ENCODE measurements at regions not wholly inside any gene's neighbourhood (a gene's known extent, or its start where the extent isn't known, plus 50 kb on each side); places are given as distances from the start of the nearest gene placed in this dataset.
"Not testable (repeated sequence)": the region's sequence is repeated elsewhere in the genome, so short reads cannot be mapped to it uniquely, and the experiment has no call there.

DNA sequence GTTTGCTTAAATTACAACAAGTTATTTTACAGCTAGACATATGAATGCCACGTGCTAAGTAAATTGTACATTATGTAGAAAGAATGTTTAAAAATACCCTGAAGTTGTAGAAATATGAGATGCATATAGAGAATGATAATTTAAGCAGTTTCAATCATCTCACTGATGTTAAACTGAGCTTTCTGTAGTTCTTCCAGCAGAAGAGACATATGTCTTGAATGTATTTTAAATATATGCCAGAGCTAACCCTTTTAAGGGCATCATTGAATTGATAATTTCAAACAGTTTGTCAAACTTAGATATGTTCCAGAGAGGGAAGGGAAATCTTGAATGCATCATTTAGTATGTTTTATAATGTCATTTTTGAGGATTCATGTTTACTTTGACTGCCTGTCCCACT, 255.2 kb downstream of the MDFIC start:
- Histone ChIP-seq H3K4me1 (ENCODE audit: control insufficient read depth, low read length) (no peaks in the 10 kb centered on the region), H3K27ac (ENCODE audit: low read depth, low read length) (no peak overlapping the region), H3K36me3 (ENCODE audit: control insufficient read depth, low read length) (no peaks in the 10 kb centered on the region), H3K4me3 (ENCODE audit: low read length) (no peak overlapping the region), H3K4me2 (ENCODE audit: low read length) (no peak overlapping the region), H3K79me2 (ENCODE audit: control insufficient read depth, low read length) (no peaks in the 10 kb centered on the region), H3K27me3 (ENCODE audit: control insufficient read depth, low read length) (no peaks in the 10 kb centered on the region), H3F3A (ENCODE audit: control insufficient read depth, insufficient read depth) (no peaks in the 10 kb centered on the region), H3K9me3 (ENCODE audit: control insufficient read depth, insufficient read depth, low read length) (peaks cover 4% of the 10 kb centered on the region; the same call in 1 of the 2 replicates), H3K9me2 (replicated peaks; ENCODE audit: control insufficient read depth, low read length) (no peaks in the 10 kb centered on the region), H4K20me1 (ENCODE audit: control insufficient read depth, insufficient read depth, low read depth, low read length) (no peaks in the 10 kb centered on the region)
- no peak for TF ChIP-seq EZH2phosphoT487 (IDR thresholded peaks at IDR 0.05; ENCODE audit: borderline replicate concordance, low read length)

DNA sequence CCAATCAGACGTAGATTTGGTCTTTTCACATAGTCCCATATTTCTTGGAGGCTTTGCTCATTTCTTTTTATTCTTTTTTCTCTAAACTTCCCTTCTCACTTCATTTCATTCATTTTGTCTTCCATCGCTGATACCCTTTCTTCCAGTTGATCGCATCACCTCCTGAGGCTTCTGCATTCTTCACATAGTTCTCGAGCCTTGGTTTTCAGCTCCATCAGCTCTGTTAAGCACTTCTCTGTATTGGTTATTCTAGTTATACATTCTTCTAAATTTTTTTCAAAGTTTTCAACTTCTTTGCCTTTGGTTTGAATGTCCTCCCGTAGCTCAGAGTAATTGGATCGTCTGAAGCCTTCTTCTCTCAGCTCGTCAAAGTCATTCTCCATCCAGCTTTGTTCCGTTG, 250.5 kb downstream of the MDFIC start:
- H3K27me3 ChIP-seq (ENCODE audit: control insufficient read depth, low read length); H3K4me1 ChIP-seq (ENCODE audit: control insufficient read depth, low read length); H3K27ac ChIP-seq (ENCODE audit: low read depth, low read length); H3K36me3 ChIP-seq (ENCODE audit: control insufficient read depth, low read length); H3F3A ChIP-seq (ENCODE audit: control insufficient read depth, insufficient read depth); H3K9me2 ChIP-seq (replicated peaks; ENCODE audit: control insufficient read depth, low read length); H3K79me2 ChIP-seq (ENCODE audit: control insufficient read depth, low read length); H3K9me3 ChIP-seq (ENCODE audit: control insufficient read depth, insufficient read depth, low read length); H3K4me3 ChIP-seq (ENCODE audit: low read length); H4K20me1 ChIP-seq (ENCODE audit: control insufficient read depth, insufficient read depth, low read depth, low read length); H3K4me2 ChIP-seq (ENCODE audit: low read length): not testable (repeated sequence)

DNA sequence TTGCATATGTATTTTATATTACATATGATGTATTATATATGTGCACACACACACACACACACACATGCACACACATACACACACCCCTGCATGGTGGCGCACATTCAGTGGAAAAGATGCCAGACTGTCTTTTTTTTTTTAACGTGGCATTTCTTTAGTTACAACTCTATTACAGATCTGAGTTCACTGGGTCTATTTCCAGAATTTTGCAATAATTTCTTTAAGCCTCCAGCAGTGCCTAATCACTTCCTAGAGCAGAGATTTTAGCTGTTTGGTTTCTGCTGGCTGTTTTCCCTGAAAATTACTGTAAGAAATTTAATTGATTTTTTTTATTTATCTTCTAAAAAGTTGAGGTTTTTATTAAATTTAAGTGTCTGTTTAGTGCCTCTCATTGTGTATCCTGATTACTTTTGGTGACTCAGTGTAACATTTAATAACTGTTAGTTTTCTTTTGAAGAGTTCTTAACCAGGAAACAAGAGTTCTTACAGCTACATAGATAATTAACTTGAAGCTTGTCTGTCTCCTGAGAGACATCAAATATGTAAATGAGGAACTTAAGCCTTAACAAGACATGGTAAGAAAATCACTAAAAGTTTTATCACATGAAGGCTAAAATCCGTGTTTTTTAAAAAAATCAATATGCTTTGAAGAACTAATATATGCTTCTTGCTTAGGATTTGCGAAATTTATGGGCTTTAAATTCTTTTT, 232.0 kb downstream of the MDFIC start:
- no peaks in the 10 kb centered on the region for H3K36me3 ChIP-seq (ENCODE audit: control insufficient read depth, low read length)
- no peaks in the 10 kb centered on the region for H4K20me1 ChIP-seq (ENCODE audit: control insufficient read depth, insufficient read depth, low read depth, low read length)
- no peaks in the 10 kb centered on the region for H3K27me3 ChIP-seq (ENCODE audit: control insufficient read depth, low read length)
- no peaks in the 10 kb centered on the region for H3F3A ChIP-seq (ENCODE audit: control insufficient read depth, insufficient read depth)
- TF ChIP-seq, protein P1, sequence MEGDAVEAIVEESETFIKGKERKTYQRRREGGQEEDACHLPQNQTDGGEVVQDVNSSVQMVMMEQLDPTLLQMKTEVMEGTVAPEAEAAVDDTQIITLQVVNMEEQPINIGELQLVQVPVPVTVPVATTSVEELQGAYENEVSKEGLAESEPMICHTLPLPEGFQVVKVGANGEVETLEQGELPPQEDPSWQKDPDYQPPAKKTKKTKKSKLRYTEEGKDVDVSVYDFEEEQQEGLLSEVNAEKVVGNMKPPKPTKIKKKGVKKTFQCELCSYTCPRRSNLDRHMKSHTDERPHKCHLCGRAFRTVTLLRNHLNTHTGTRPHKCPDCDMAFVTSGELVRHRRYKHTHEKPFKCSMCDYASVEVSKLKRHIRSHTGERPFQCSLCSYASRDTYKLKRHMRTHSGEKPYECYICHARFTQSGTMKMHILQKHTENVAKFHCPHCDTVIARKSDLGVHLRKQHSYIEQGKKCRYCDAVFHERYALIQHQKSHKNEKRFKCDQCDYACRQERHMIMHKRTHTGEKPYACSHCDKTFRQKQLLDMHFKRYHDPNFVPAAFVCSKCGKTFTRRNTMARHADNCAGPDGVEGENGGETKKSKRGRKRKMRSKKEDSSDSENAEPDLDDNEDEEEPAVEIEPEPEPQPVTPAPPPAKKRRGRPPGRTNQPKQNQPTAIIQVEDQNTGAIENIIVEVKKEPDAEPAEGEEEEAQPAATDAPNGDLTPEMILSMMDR (IDR thresholded peaks at IDR 0.05; ENCODE audit: low read depth, low read length, poor library complexity, severe bottlenecking): no peak
- no peak for TF ChIP-seq EZH2phosphoT487 (IDR thresholded peaks at IDR 0.05; ENCODE audit: borderline replicate concordance, low read length)
- H3K4me2 ChIP-seq (ENCODE audit: low read length): no peak overlapping the region
- no peak overlapping the region for H3K27ac ChIP-seq (ENCODE audit: low read depth, low read length)
- no peaks in the 10 kb centered on the region for H3K9me2 ChIP-seq (replicated peaks; ENCODE audit: control insufficient read depth, low read length)
- H3K4me1 ChIP-seq (ENCODE audit: control insufficient read depth, low read length): no peaks in the 10 kb centered on the region
- H3K79me2 ChIP-seq (ENCODE audit: control insufficient read depth, low read length): no peaks in the 10 kb centered on the region
- H3K9me3 ChIP-seq (ENCODE audit: control insufficient read depth, insufficient read depth, low read length): no peaks in the 10 kb centered on the region
- H3K4me3 ChIP-seq (ENCODE audit: low read length): no peak overlapping the region

DNA sequence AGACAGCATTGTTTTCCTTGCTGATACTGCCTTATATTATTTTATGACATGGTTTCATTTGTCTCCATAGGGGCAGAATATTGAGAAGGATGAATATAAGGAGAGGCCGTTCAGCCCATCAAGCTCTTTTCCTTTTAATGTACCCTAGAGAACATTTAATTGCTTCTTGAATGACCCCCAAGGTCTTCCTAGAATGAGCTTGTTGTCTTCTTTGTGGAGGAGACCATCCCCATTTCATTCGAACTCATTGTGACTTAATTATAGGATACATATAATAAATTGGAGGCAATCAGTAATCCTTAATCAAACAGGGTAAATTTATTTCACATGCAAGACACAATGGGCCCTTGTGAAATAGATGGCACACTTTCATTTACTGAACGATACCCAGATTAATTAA, 231.3 kb downstream of the MDFIC start:
- Histone ChIP-seq H3K27me3 (ENCODE audit: control insufficient read depth, low read length) (no peaks in the 10 kb centered on the region), H4K20me1 (ENCODE audit: control insufficient read depth, insufficient read depth, low read depth, low read length) (no peaks in the 10 kb centered on the region), H3K9me3 (ENCODE audit: control insufficient read depth, insufficient read depth, low read length) (no peaks in the 10 kb centered on the region), H3F3A (ENCODE audit: control insufficient read depth, insufficient read depth) (no peaks in the 10 kb centered on the region), H3K4me1 (ENCODE audit: control insufficient read depth, low read length) (no peaks in the 10 kb centered on the region), H3K4me2 (ENCODE audit: low read length) (no peak overlapping the region), H3K4me3 (ENCODE audit: low read length) (no peak overlapping the region), H3K36me3 (ENCODE audit: control insufficient read depth, low read length) (no peaks in the 10 kb centered on the region), H3K27ac (ENCODE audit: low read depth, low read length) (no peak overlapping the region), H3K9me2 (replicated peaks; ENCODE audit: control insufficient read depth, low read length) (no peaks in the 10 kb centered on the region), H3K79me2 (ENCODE audit: control insufficient read depth, low read length) (no peaks in the 10 kb centered on the region)
- TF ChIP-seq EZH2phosphoT487 (IDR thresholded peaks at IDR 0.05; ENCODE audit: borderline replicate concordance, low read length): no peak
- TF ChIP-seq, protein P1 (IDR thresholded peaks at IDR 0.05; ENCODE audit: low read depth, low read length, poor library complexity, severe bottlenecking): no peak
